Sigmoid colon (tissue), 6 donors: ENCODE measurements at regions not wholly inside any gene's neighbourhood (a gene's known extent, or its start where the extent isn't known, plus 50 kb on each side); places are given as distances from the start of the nearest gene placed in this dataset.

Experiments used
- DNase-seq: peaks from one replicate; pipeline ENCODE4 v3.0.0-alpha.2; 2019
- H3K27ac ChIP-seq, 4 donors: fragments of 200-600 bp; sonication (generic); one replicate each; pipeline ENCODE4 v1.5.1; 2016 to 2019; ENCODE audit warnings: mild to moderate bottlenecking in 1 of 4
- H3K27me3 ChIP-seq, 3 donors: fragments of 200-600 bp; sonication (generic); one replicate each; pipeline ENCODE4 v1.5.1; 2019; ENCODE audit warnings: mild to moderate bottlenecking in 1 of 3
- H3K36me3 ChIP-seq, 4 donors: fragments of 200-600 bp; sonication (generic); one replicate each; pipeline ENCODE4 v1.5.1; 2016 to 2019
- H3K4me1 ChIP-seq, 4 donors: fragments of 200-600 bp; sonication (generic); one replicate each; pipeline ENCODE4 v1.5.1; 2017 to 2019
- H3K4me3 ChIP-seq, 4 donors: fragments of 200-600 bp; sonication (generic); one replicate each; pipeline ENCODE4 v1.5.1; 2017 to 2019; ENCODE audit warnings: mild to moderate bottlenecking in 2 of 4, moderate library complexity in 1 of 4
- H3K9me3 ChIP-seq, 4 donors: fragments of 200-600 bp in 3 of 4; sonication (generic) in 3 of 4; one replicate each; pipeline versions ENCODE4 v1.5.1 to v1.6.1; 2013 to 2019
- CTCF ChIP-seq, 4 experiments: fragments of 450-650 bp in 3 of 4; fragments of 200-600 bp in 1 of 4; IDR thresholded peaks; one replicate each; pipeline ENCODE4 v1.5.1; 2016 to 2019; ENCODE audit warnings: antibody characterized with exemption in 4 of 4, mild to moderate bottlenecking in 3 of 4, moderate library complexity in 2 of 4
- EP300 ChIP-seq, 4 donors: sonication (generic); formaldehyde crosslinking; IDR thresholded peaks; one replicate each; pipeline ENCODE4 v1.6.1; 2017; ENCODE audit warnings: antibody characterized with exemption in 4 of 4
- POLR2A ChIP-seq, 2 donors: fragments of 450-650 bp; IDR thresholded peaks; one replicate each; pipeline ENCODE4 v1.6.1; 2016; ENCODE audit warnings: antibody characterized with exemption in 2 of 2, mild to moderate bottlenecking in 2 of 2, moderate library complexity in 2 of 2
- POLR2AphosphoS5 ChIP-seq, 4 donors: sonication (generic); formaldehyde crosslinking; IDR thresholded peaks; one replicate each; pipeline ENCODE4 v1.6.1; 2017; ENCODE audit warnings: antibody characterized with exemption in 4 of 4
- WGBS, 2 donors: extraction: QIAGEN DNeasy Blood & Tissue Kit; methylation state at CpG; one replicate each; pipeline ENCODE4 v1.1.7; 2013; 5-methylcytosine and 5-hydroxymethylcytosine counted together
- intact Hi-C: fragments of 100-400 bp; cut with DNase I; formaldehyde crosslinking; loops from one replicate; pipeline ENCODE4 v1.15.1; 2023
- donor health status: healthy with polysubstance abuse.
- donor health status: healthy.

- Histone ChIP-seq H3K27ac (no peak overlapping the region), H3K27me3 (peaks cover 0 to 11% (median 0%) of the 10 kb centered on the region in 3 donors), H3K4me3 (no peak overlapping the region), H3K4me1 (peaks cover 0 to 19% (median 12%) of the 10 kb centered on the region in 4 donors), H3K36me3 (no peaks in the 10 kb centered on the region), H3K9me3 (peaks cover 0 to 2% (median 0%) of the 10 kb centered on the region in 4 donors)
- WGBS, 2 donors = 67 to 69% methylated on average over 7 of the region's 7 CpGs
- intact Hi-C loops = no loop called here
- TF ChIP-seq EP300 (IDR thresholded peaks at IDR 0.05) (no peak), POLR2A (IDR thresholded peaks at IDR 0.05) (no peak), CTCF (IDR thresholded peaks at IDR 0.05) (no peak), POLR2AphosphoS5 (IDR thresholded peaks at IDR 0.05) (no peak)
- DNase-seq = no peak
Measured at GRCh38 chr10:131431533-131431932, 120.0 kb upstream of the TCERG1L start.

GRCh38 chr10:131431978-131432690, 120.6 kb upstream of the TCERG1L start:
- 81 to 86% methylated on average over 16 of the region's 16 CpGs for WGBS, 2 donors
- Histone ChIP-seq H3K4me3 (no peak overlapping the region), H3K27me3 (peaks cover 0 to 11% (median 0%) of the 10 kb centered on the region in 3 donors), H3K36me3 (no peaks in the 10 kb centered on the region), H3K27ac (no peak overlapping the region), H3K4me1 (peaks cover 0 to 17% (median 12%) of the 10 kb centered on the region in 4 donors), H3K9me3 (peaks cover 0 to 2% (median 0%) of the 10 kb centered on the region in 4 donors)
- TF ChIP-seq EP300 (IDR thresholded peaks at IDR 0.05) (no peak), POLR2A (IDR thresholded peaks at IDR 0.05) (no peak), CTCF (IDR thresholded peaks at IDR 0.05) (no peak), POLR2AphosphoS5 (IDR thresholded peaks at IDR 0.05) (no peak)
- intact Hi-C loops = no loop called here
- no peak for DNase-seq

GRCh38 chr10:131433568-131433967, 122.0 kb upstream of the TCERG1L start:
- Histone ChIP-seq H3K9me3 (peaks cover 0 to 2% (median 0%) of the 10 kb centered on the region in 4 donors), H3K27ac (no peak overlapping the region), H3K4me1 (peaks cover 0 to 12% (median 11%) of the 10 kb centered on the region in 4 donors), H3K36me3 (no peaks in the 10 kb centered on the region), H3K27me3 (peaks cover 0 to 11% (median 0%) of the 10 kb centered on the region in 3 donors), H3K4me3 (no peak overlapping the region)
- TF ChIP-seq EP300 (IDR thresholded peaks at IDR 0.05) (no peak), CTCF (IDR thresholded peaks at IDR 0.05) (no peak), POLR2A (IDR thresholded peaks at IDR 0.05) (no peak), POLR2AphosphoS5 (IDR thresholded peaks at IDR 0.05) (no peak)
- WGBS, 2 donors = 66 to 75% methylated on average over 8 of the region's 8 CpGs
- no peak for DNase-seq
- intact Hi-C loops = no loop called here

- H3K27ac ChIP-seq = no peak overlapping the region
- intact Hi-C loops = no loop called here
- H3K36me3 ChIP-seq = no peaks in the 10 kb centered on the region
- WGBS, 2 donors = 79 to 89% methylated on average over 9 of the region's 9 CpGs
- peaks cover 0 to 13% (median 0%) of the 10 kb centered on the region in 3 donors for H3K27me3 ChIP-seq
- H3K9me3 ChIP-seq = no peaks in the 10 kb centered on the region
- peaks cover 0 to 12% (median 11%) of the 10 kb centered on the region in 4 donors for H3K4me1 ChIP-seq
- H3K4me3 ChIP-seq = no peak overlapping the region
- DNase-seq = no peak
- TF ChIP-seq POLR2A (IDR thresholded peaks at IDR 0.05) = no peak
- no peak for TF ChIP-seq CTCF (IDR thresholded peaks at IDR 0.05)
- TF ChIP-seq EP300 (IDR thresholded peaks at IDR 0.05) = no peak
Measured at GRCh38 chr10:131435232-131435631, 123.7 kb upstream of the TCERG1L start.
